Vagina (tissue), 2 donors: ENCODE measurements at regions not wholly inside any gene's neighbourhood (a gene's known extent, or its start where the extent isn't known, plus 50 kb on each side); places are given as distances from the start of the nearest gene placed in this dataset.

Experiments
- DNase-seq, 2 donors: peaks; one replicate each; pipeline ENCODE4 v3.0.0-alpha.2; 2017; ENCODE audit errors: extremely low spot score in 2 of 2
- H3K27ac ChIP-seq: fragments of 200-600 bp; sonication (generic); one replicate; pipeline ENCODE4 v1.5.1; 2019
- H3K27me3 ChIP-seq: fragments of 200-600 bp; sonication (generic); one replicate; pipeline ENCODE4 v1.5.1; 2019
- H3K36me3 ChIP-seq, 2 donors: fragments of 200-600 bp; sonication (generic); one replicate each; pipeline ENCODE4 v1.5.1; 2017 to 2019
- H3K4me1 ChIP-seq: fragments of 200-600 bp; sonication (generic); one replicate; pipeline ENCODE4 v1.5.1; 2019
- H3K4me3 ChIP-seq, 2 donors: fragments of 200-600 bp; sonication (generic); 1 replicate in 1 of 2; 2 replicates in 1 of 2; pipeline ENCODE4 v1.5.1; 2016 to 2019
- H3K9me3 ChIP-seq: fragments of 200-600 bp; sonication (generic); one replicate; pipeline ENCODE4 v1.5.1; 2019
- CTCF ChIP-seq, 3 experiments: fragments of 450-650 bp in 2 of 3; fragments of 200-600 bp in 1 of 3; sonication (generic) in 1 of 3; IDR thresholded peaks; one replicate each; pipeline ENCODE4 v1.5.1; 2017 to 2019; ENCODE audit warnings: antibody characterized with exemption in 3 of 3, mild to moderate bottlenecking in 2 of 3, moderate library complexity in 2 of 3
- POLR2A ChIP-seq, 2 donors: fragments of 450-650 bp; IDR thresholded peaks; one replicate each; pipeline ENCODE4 v1.6.1; 2017; ENCODE audit warnings: antibody characterized with exemption in 2 of 2, mild to moderate bottlenecking in 2 of 2, moderate library complexity in 2 of 2
- POLR2AphosphoS5 ChIP-seq, 2 donors: sonication (generic); formaldehyde crosslinking; IDR thresholded peaks; one replicate each; pipeline ENCODE4 v1.9.0; 2017; ENCODE audit warnings: antibody characterized with exemption in 2 of 2, mild to moderate bottlenecking in 2 of 2, low read depth in 1 of 2; ENCODE audit not compliant: insufficient read depth in 1 of 2
- intact Hi-C: fragments of 100-400 bp; cut with DNase I; formaldehyde crosslinking; loops from one replicate; pipeline ENCODE4 v1.15.1; 2023

GRCh38 chr18:38635709-38636430 lies 1070.3 kb upstream of the CELF4 start:
- no peak for DNase-seq
- intact Hi-C loops, result no loop called here
- Histone ChIP-seq H3K4me1 (no peaks in the 10 kb centered on the region), H3K27me3 (no peaks in the 10 kb centered on the region), H3K27ac (no peak overlapping the region), H3K4me3 (no peak overlapping the region), H3K36me3 (no peaks in the 10 kb centered on the region), H3K9me3 (no peaks in the 10 kb centered on the region)
- no peak for TF ChIP-seq POLR2A (IDR thresholded peaks at IDR 0.05)
- TF ChIP-seq CTCF (IDR thresholded peaks at IDR 0.05), result no peak
- no peak for TF ChIP-seq POLR2AphosphoS5 (IDR thresholded peaks at IDR 0.05; ENCODE audit: insufficient read depth in 1 of 2, low read depth in 1 of 2)

GRCh38 chr18:38634117-38634516 lies 1068.5 kb upstream of the CELF4 start:
- DNase-seq, result no peak
- H3K4me1 ChIP-seq, result no peaks in the 10 kb centered on the region
- H3K4me3 ChIP-seq, result no peak overlapping the region
- no peaks in the 10 kb centered on the region for H3K36me3 ChIP-seq
- H3K27me3 ChIP-seq, result no peaks in the 10 kb centered on the region
- no peak for TF ChIP-seq POLR2A (IDR thresholded peaks at IDR 0.05)
- no peak for TF ChIP-seq CTCF (IDR thresholded peaks at IDR 0.05)
- no peak overlapping the region for H3K27ac ChIP-seq
- intact Hi-C loops, result no loop called here
- no peaks in the 10 kb centered on the region for H3K9me3 ChIP-seq

- Histone ChIP-seq H3K4me1 (no peaks in the 10 kb centered on the region), H3K27ac (no peak overlapping the region), H3K27me3 (no peaks in the 10 kb centered on the region), H3K9me3 (no peaks in the 10 kb centered on the region), H3K36me3 (no peaks in the 10 kb centered on the region), H3K4me3 (no peak overlapping the region)
- no peak for DNase-seq
- TF ChIP-seq POLR2A (IDR thresholded peaks at IDR 0.05) (no peak), POLR2AphosphoS5 (IDR thresholded peaks at IDR 0.05; ENCODE audit: insufficient read depth in 1 of 2, low read depth in 1 of 2) (no peak), CTCF (IDR thresholded peaks at IDR 0.05) (no peak)
- intact Hi-C loops, result no loop called here
Measured at GRCh38 chr18:38633333-38633732, 1067.7 kb upstream of the CELF4 start.

GRCh38 chr18:38619129-38619528 lies 1053.5 kb upstream of the CELF4 start:
- intact Hi-C loops, result no loop called here
- H3K4me1 ChIP-seq, result no peaks in the 10 kb centered on the region

More at GRCh38 chr18:38619129-38619528, 1053.5 kb upstream of the CELF4 start:
- DNase-seq, result no peak
- no peak for TF ChIP-seq POLR2A (IDR thresholded peaks at IDR 0.05)
- TF ChIP-seq CTCF (IDR thresholded peaks at IDR 0.05), result no peak
- TF ChIP-seq POLR2AphosphoS5 (IDR thresholded peaks at IDR 0.05; ENCODE audit: insufficient read depth in 1 of 2, low read depth in 1 of 2), result no peak
- Histone ChIP-seq H3K27ac (no peak overlapping the region), H3K27me3 (no peaks in the 10 kb centered on the region), H3K9me3 (no peaks in the 10 kb centered on the region), H3K36me3 (no peaks in the 10 kb centered on the region), H3K4me3 (no peak overlapping the region)
